ENCODE measurements at regions not wholly inside any gene's neighbourhood (a gene's known extent, or its start where the extent isn't known, plus 50 kb on each side); places are given as distances from the start of the nearest gene placed in this dataset.
"Not testable (repeated sequence)": the region's sequence is repeated elsewhere in the genome, so short reads cannot be mapped to it uniquely, and the experiment has no call there.

GRCh38 chr12:124070394-124071074 is 97.5 kb downstream of the ZNF664 start:
- DNase-seq (ENCODE audit: low spot score): not testable (repeated sequence)

- DNase-seq (ENCODE audit: low spot score): no peak
Observed at GRCh38 chr12:124071075-124071443, 98.0 kb downstream of the ZNF664 start.

- DNase-seq (ENCODE audit: low spot score): no peak
Observed at GRCh38 chr12:124073356-124074035, 100.5 kb downstream of the ZNF664 start.

- DNase-seq (ENCODE audit: low spot score): no peak
Observed at GRCh38 chr12:124075841-124076240, 102.8 kb downstream of the ZNF664 start.

- no peak for DNase-seq (ENCODE audit: low spot score)
Observed at GRCh38 chr12:124077701-124078100, 104.7 kb downstream of the ZNF664 start.

GRCh38 chr12:124078800-124079199 is 105.8 kb downstream of the ZNF664 start:
- no peak for DNase-seq (ENCODE audit: low spot score)

- DNase-seq (ENCODE audit: low spot score): no peak
Observed at GRCh38 chr12:124080649-124081048, 107.6 kb downstream of the ZNF664 start.

GRCh38 chr12:124082012-124082411 is 109.0 kb downstream of the ZNF664 start:
- no peak for DNase-seq (ENCODE audit: low spot score)

GRCh38 chr12:124082687-124083086 is 109.7 kb downstream of the ZNF664 start:
- no peak for DNase-seq (ENCODE audit: low spot score)

- no peak for DNase-seq (ENCODE audit: low spot score)
Observed at GRCh38 chr12:124083708-124084107, 110.7 kb downstream of the ZNF664 start.

- no peak for DNase-seq (ENCODE audit: low spot score)
Observed at GRCh38 chr12:124085419-124086296, 112.6 kb downstream of the ZNF664 start.

- DNase-seq (ENCODE audit: low spot score): no peak
Observed at GRCh38 chr12:124086299-124086898, 113.4 kb downstream of the ZNF664 start.

- no peak for DNase-seq (ENCODE audit: low spot score)
Observed at GRCh38 chr12:124087266-124088051, 114.4 kb downstream of the ZNF664 start.

- no peak for DNase-seq (ENCODE audit: low spot score)
Observed at GRCh38 chr12:124088217-124088907, 115.3 kb downstream of the ZNF664 start.

GRCh38 chr12:124089181-124089914 is 116.3 kb downstream of the ZNF664 start:
- not testable (repeated sequence) for DNase-seq (ENCODE audit: low spot score)

- no peak for DNase-seq (ENCODE audit: low spot score)
Observed at GRCh38 chr12:124091835-124092234, 118.8 kb downstream of the ZNF664 start.

GRCh38 chr12:124092532-124092931 is 119.5 kb downstream of the ZNF664 start:
- not testable (repeated sequence) for DNase-seq (ENCODE audit: low spot score)

- DNase-seq (ENCODE audit: low spot score): no peak
Observed at GRCh38 chr12:124093297-124093696, 120.3 kb downstream of the ZNF664 start.

GRCh38 chr12:124094188-124094587 is 121.2 kb downstream of the ZNF664 start:
- no peak for DNase-seq (ENCODE audit: low spot score)

- DNase-seq (ENCODE audit: low spot score): no peak
Observed at GRCh38 chr12:124094733-124095132, 121.7 kb downstream of the ZNF664 start.
